Right ventricle myocardium superior (tissue), 1 donor: ENCODE measurements at regions not wholly inside any gene's neighbourhood (a gene's known extent, or its start where the extent isn't known, plus 50 kb on each side); places are given as distances from the start of the nearest gene placed in this dataset.
"Not testable (repeated sequence)": the region's sequence is repeated elsewhere in the genome, so short reads cannot be mapped to it uniquely, and the experiment has no call there.

Experiments
- ATAC-seq: fragments of 200-7000 bp; cut with Tn5 transposase; one replicate; pipeline ENCODE4 v1.9.1; 2020; ENCODE audit warnings: mild to moderate bottlenecking; ENCODE audit not compliant: poor library complexity
- DNase-seq: peaks from one replicate; pipeline ENCODE4 v3.0.0-alpha.2; 2020
- intact Hi-C: fragments of 100-400 bp; cut with DNase I; formaldehyde crosslinking; loops from one replicate; pipeline ENCODE4 v1.11.2; 2022
- donor health status: DM: no; HTN: yes; CAD: no; lungs with severe emphysema.

DNA sequence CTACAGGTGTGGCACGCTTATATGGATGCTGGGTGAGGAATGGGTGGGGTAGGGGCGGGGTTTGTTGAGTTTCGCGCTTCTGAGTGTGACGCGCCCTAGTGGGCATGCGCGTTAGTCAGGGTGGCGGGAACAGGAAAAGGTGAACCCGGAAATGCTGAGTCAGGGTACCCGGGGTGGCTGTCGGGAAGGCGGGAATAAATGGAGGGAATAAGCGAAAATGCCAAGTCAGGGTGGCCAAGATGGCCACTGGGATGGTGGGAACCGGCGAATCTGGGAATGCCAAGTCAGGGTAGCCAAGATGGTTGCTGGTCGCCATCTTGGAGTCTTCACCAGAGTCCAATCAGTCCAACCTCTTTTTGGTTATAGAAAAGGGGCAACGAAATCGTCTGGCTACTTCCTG lies 585.0 kb downstream of the SUCLG1 start:
- no peak for ATAC-seq
- intact Hi-C loops, result no loop called here
- no peak for DNase-seq

DNA sequence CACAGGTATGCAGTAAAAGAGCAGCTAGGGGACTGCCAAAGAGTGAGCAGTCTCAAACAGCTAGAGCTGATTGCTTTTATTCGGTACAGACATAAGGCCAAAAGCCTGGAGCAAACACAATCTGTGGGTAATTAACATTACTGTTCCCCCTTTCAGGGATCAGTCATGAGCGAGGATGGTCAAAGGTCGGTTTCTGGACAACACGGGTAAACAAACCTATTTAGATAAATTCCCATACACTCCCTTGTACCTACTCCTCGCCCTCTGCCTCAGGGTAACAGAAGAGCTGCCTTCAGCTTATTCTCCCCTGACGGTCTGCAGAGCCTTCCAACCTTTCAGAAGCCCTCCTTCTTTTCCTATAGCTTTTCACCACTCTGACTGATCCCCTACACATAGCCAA lies 586.0 kb downstream of the SUCLG1 start:
- ATAC-seq (no peak), DNase-seq (no peak)
- intact Hi-C loops, result no loop called here

DNA sequence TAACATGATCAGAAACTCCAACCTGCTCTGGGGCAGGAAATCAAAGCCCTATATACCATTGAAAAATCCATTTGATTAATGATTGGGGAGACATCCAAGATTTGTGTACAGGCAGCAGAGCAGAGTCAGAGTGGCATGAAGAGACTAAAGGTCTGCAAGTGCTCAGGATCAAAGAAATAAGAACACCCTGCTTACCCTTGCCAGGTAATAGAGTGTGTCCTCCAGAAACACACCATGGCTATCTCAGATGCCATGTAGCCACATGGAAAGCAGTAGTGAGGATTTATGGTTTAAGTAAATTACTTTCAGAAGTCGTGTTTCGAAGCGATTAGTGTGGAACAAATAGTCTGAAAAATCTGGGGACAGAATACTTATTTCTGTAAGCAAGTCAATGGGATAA lies 592.9 kb downstream of the SUCLG1 start:
- ATAC-seq (no peak), DNase-seq (no peak)
- intact Hi-C loops, result no loop called here

DNA sequence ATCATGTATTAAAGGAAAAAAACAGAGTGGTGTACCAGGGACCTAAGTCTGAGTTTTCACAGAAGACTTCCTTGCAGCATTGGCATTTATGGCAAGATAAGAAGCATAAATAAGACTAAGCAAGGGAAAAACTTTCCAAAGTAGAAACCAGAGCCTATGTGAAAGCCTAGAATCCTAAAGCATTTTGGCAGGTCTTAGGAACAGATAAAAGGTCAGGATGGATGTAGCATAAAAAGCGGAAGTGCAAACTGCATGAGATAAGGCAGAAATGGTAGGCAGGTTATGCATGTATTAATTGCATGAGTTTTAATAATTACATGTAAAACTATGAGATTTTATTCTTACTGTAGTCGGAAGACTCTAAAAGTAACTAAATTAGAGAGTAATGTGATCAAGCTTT lies 596.5 kb downstream of the SUCLG1 start:
- ATAC-seq, result no peak
- DNase-seq, result no peak
- intact Hi-C loops, result no loop called here

DNA sequence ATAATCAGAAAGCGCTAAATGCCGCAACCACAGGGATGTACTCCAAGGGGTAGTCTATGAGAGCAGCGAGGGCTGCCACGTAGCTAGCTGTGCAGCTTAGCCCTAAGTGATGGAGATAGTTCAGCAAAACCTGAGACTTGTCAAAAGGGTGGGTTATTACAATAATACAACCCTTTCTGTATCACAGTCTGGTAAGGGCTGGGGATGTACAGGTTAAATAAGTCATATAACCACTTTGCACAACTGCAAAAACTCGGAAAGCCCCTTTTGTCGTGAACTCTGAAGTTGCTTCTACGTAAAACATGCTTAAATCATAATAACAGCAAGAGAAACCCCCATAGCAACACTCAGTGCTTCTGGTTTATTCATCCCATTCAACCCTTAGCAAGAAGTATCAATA lies 598.8 kb downstream of the SUCLG1 start:
- ATAC-seq (no peak), DNase-seq (no peak)
- intact Hi-C loops, result no loop called here

DNA sequence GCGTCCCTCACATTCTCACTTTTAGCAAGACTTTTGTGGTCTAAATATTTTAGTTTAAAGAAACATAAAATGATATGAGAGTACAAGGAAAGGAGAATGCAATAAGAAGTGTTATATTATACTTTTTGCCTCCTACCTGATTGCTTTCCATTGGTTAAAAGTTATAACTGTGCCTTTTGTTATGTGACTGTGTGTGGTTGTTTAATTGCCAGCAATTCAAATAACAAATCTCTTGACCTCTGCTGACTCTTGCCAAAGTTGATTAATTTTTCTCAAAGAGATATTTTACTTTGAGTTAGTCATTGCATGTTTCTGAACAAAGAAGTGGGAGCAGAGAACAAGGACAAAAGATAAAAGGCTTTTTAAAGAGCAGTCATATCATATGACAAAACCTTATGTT lies 599.5 kb downstream of the SUCLG1 start:
- no peak for DNase-seq
- intact Hi-C loops, result no loop called here
- ATAC-seq, result no peak

DNA sequence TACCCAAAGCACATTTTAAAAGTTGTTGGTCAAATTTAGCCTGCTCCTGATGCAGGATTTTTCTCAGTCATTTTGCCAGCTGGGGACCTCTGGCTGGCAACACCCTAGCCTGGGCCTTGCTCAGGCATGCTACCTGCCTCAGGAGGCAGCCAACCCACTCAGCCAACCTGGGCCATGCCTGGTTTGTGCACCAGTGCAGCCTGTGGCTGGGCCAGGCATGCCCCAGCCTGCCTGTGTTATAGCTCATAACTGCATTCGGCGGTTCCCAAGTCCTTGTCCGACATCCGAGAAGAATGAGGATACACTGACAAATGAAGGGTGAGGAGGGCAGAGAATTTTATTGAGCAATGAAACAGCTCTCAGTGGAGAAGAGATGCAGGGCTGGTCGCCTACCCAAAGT lies 608.0 kb downstream of the SUCLG1 start:
- ATAC-seq (no peak), DNase-seq (no peak)
- intact Hi-C loops, result no loop called here

DNA sequence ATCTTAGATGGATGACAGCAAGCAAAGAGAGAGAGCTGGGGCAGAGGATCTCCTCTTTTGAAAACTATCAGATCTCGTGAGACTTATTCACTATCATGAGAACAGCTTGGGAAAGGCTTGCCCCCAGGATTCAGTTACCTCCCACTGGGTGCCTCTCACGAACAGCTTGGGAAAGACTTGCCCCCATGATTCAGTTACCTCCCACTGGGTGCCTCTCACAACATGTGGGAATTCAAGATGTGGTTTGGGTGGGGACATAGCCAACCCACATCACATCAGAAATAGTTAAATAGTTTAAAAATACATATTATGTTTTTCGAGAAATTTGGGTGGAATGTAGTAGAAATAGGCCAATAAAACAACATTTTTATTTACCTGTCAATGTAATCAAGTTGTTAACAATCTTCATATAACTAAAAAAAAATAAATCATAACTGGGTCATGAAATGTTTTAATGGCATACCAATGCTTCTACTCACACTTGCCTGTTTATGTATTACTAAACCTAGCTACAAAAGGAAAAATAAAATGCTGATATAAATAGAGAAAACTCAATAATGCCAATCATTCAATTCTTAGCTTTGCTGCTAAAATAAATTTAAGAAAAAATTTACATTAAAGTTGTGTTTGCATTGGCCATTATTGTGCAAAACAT lies 608.9 kb downstream of the SUCLG1 start:
- ATAC-seq, result no peak
- no peak for DNase-seq
- intact Hi-C loops, result no loop called here

DNA sequence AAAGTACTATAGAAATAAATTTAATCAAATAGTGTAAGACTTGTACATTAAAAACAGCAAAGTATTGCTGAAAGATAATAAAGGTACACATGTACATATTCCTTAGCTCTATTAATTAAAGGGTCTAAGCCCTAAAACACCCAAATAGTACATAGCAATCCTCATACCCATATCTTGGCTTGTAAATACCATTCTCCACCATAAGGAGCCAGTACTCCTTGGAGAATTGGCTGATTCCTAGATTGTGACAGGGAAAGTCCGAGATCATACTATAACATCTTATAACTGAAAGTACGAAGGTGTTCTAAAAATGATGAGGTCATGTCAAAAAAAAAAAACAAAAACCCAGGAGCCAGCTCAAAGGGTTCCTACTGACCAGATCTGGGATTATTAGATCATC lies 614.6 kb downstream of the SUCLG1 start:
- DNase-seq, result no peak
- ATAC-seq, result no peak
- intact Hi-C loops, result no loop called here

DNA sequence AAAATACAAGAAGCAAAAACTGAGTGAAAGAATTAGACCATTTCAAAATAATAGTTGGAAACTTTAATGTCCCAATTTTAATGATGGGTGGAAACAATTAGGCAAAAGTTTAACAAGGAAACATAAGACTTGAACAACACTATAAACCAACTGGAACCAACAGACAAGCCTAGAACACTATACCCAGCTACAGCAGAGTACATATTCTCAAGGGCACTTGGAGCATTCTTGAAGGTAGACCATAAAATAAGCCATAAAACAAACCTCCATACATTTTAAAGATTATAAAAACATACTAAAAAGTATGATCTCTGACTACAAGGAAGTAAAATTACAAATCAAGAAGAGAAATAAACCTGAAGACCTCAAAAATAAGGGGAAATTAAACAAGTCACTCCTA lies 616.7 kb downstream of the SUCLG1 start:
- intact Hi-C loops, result no loop called here
- no peak for ATAC-seq
- DNase-seq, result no peak

DNA sequence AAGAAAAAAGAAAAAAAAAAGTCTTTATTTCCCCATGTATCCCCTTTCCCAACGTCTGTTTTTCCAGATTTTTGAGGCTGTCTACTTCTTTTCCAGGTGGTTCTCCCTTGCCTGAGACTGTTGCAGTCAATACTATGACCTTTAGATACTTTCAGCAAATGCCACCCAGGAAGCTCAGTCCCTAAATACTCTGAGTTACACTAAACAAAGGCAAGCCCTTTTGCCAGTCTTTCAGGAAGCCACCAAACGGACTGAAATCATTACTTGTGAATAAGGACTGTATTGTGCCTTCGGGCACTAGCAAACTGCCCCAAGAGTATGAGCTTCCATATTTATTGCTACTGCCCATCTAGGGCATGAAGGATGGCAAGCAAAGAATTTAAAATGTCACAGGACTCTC lies 621.3 kb downstream of the SUCLG1 start:
- DNase-seq (no peak), ATAC-seq (no peak)
- intact Hi-C loops, result no loop called here

DNA sequence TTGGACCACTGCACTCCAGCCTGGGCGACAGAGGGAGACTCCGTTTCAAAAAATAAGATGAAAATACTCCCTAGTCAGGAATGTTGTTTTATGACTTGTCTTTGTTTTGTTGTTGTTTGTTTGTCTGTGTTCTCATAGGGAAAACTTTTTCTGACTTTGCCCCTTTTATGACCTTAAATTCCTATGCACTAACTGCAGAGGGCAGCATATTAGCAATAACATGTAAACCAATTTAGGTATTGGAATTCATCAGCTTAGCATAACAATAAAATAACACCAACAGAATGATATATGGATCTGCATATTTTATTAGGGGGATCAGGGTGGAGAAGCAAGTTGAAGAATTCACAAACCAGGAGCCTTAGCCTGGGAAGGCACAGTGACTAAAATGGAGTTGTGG lies 631.5 kb downstream of the SUCLG1 start:
- intact Hi-C loops, result no loop called here
- DNase-seq (no peak), ATAC-seq (no peak)

DNA sequence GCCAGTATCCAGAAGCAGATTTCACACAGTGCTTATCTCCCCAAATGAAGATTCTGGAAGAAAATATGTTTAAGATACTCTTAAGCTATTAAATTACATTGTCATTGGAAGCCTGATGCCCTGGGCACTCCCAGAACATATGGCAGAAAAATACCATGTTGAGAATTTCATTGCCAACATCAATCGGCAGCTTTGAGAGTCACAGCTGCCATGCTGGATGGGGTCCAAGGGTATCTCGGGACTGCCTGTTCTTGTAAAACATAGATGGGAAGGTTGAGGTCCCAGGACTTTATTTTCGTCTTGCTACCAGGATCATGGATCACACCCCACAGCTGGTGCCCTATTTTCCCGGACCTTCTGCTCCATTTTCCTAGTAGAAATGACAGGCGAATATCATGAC lies 632.5 kb downstream of the SUCLG1 start:
- no peak for DNase-seq
- no peak for ATAC-seq
- intact Hi-C loops, result no loop called here

DNA sequence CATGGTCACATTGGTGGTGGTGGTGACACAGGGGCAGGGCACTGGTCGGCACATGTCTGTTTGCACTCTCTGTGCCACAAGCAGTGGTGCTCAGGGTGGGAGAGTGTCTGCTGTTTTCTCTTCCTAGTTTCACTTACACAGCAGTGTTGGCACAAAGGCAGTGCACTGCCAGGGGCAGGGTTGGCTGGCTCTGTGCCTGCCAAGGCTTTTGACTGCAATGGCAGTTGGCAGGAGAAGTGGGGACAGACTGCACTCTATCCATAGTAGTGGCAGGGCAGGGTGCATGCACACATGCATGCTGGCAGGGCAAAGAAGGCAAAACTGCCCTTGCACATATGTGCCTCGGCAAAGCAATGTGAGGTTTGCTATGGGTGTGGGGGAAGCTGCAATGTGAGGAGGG lies 635.9 kb downstream of the SUCLG1 start:
- intact Hi-C loops, result no loop called here
- ATAC-seq (no peak), DNase-seq (no peak)

DNA sequence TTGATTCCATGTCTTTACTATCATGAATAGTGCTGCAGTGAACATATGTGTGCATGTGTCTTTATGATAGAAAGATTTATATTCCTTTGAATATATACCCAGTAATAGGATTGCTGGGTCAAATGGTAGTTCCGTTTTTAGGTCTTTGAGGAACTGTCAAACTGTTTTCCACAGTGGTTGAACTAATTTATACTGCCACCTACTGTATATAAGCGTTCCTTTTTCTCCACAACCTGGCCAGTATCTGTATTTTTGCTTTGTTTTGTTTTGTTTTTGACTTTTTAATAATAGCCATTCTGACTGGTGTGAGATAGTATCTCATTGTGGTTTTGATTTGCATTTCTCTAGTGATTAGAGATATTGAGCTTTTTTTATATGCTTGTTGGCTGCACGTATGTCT lies 641.6 kb downstream of the SUCLG1 start:
- no peak for DNase-seq
- no peak for ATAC-seq
- intact Hi-C loops, result no loop called here

DNA sequence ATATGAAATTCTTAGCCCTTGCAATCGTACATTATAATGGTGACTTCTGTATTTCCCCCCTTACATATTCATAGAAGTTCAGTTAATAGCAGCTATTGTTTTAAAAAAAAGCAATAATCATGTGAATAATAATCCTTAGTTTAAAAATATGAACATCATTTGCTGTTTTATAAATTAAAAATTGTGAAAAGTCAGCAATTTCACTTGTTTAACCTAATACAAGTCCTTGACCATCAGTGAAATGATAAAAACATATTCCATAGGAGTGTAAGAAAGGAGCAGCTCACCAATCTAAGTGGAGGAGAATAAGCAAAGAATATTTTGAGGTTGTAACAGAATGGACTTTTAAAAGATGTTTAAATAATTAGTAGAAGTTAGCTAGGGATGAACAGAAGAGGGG lies 650.2 kb downstream of the SUCLG1 start:
- ATAC-seq (no peak), DNase-seq (no peak)
- intact Hi-C loops, result no loop called here

DNA sequence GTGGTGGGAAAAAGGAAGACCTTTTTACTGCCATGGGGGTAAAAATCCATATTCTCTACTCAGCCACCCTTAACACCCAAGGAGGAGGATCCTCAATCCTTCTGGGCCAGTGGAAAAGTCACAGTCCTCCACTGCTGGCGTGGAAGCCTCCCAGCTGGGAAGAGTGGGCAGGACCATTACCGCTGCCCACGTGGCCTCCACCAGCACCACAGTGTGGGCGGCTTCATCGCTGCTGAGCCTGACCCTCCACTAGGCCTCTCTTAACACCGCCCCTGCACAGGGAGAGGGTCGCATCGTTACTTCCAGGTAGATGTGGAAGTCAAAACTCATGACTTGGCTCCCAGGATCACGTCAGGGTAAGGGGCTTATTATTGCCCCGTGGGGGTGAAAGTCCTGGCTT lies 656.5 kb downstream of the SUCLG1 start:
- intact Hi-C loops, result no loop called here
- ATAC-seq (no peak), DNase-seq (no peak)

DNA sequence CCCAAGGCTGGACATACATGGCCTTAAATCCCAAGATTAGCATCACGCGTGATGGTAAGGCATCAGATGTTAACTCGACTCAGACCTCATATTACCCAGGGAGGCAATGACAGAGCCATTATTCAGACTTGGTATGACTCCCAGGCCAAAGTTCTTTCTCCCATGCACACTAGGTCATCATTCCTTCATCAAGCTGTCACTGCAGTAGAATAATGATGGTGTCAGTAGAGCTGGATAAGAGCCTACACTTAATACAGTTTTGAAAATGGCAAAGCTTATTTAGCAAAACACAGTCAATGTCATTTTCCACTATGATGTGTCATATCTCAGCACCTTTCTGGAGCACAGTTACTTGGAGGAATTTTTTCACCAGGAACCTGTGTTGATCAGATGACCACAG lies 663.3 kb downstream of the SUCLG1 start:
- intact Hi-C loops, result no loop called here
- DNase-seq, result no peak

DNA sequence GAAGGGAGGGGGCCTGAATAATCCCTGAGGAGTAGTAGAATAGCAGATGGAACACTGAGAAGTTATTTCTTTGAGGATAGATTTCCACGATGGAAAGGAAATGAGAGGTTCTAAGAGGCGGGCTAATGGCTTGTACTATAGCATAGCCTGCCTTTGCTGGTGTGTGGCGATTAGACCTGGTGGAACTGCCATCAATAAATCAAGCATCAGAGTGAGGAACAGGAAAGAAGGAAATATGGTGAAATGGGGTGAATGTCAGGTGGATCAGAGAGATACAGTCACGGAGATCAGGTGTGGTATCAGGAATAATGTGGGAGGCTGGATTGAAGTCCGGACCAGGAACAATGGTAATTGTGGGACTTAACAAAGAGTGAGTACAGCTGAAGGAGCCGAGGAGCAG lies 668.6 kb downstream of the SUCLG1 start:
- DNase-seq, ATAC-seq, intact Hi-C loops: not testable (repeated sequence)

More for the DNA sequence above, 663.3 kb downstream of the SUCLG1 start:
- no peak for ATAC-seq

DNA sequence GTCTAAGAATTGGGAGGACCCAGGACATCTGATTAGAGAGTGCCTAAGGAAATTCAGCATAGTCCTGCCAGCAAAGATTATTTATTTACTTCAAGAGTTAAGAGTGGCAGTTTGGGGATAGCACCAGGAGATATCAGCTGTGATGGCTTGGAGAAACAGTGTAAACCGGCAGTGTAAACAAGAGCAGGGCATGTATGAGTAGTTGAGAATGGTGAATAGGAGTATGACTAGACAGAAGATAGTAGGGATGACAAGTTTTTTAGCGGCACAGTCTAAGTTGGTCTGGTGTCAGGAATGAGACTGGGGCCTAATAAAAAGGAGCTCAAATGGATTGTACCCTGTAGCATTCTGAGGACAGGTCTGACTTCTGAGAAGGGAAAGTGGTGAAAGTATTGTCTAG lies 669.4 kb downstream of the SUCLG1 start:
- ATAC-seq, DNase-seq, intact Hi-C loops: not testable (repeated sequence)

DNA sequence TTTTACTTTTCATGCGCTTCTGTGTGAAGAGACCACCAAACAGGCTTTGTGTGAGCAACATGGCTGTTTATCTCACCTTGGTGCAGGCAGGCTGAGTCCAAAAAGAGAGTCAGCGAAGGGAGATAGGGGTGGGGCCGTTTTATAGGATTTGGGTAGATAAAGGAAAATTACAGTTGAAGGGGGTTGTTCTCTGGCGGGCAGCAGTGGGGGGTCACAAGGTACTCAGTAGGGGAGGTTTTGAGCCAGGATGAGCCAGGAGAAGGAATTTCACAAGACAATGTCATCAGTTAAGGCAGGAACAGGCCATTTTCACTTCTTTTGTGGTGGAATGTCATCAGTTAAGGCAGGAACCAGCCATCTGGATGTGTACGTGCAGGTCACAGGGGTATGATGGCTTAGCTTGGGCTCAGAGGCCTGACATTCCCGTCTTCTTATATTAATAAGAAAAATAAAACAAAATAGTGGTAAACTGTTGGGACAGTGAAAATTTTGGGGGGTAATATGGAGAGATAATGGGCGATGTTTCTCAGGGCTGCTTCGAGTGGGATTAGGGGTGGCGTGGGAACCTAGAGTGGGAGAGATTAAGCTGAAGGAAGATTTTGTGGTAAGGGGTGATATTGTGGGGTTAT lies 670.0 kb downstream of the SUCLG1 start:
- ATAC-seq, intact Hi-C loops, DNase-seq: not testable (repeated sequence)
